CD4-positive, alpha-beta T cell treated with Interferon gamma for 1 hour (primary cell): ENCODE measurements at regions not wholly inside any gene's neighbourhood (a gene's known extent, or its start where the extent isn't known, plus 50 kb on each side); places are given as distances from the start of the nearest gene placed in this dataset.

Experiments used
- DNase-seq: peaks from one replicate; pipeline ENCODE4 v3.0.0-alpha.2; 2020

DNA sequence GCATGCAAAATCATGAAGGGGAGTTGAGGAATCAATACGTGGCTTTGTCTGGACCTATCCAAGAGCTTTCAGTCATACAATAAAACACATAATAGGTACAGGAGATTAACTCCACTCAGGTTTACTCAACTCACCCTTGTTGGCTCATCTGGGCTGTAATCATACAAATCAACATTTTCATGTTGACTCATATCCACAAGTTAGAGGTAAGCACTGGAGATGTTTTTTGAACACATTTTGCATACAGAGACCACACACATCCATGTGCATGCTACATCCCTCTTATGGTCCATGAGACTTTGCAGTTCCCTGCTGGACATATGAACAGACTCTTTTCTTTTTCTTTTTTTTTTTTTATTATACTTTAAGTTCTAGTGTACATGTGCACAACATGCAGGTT, 336.9 kb upstream of the PIK3C3 start:
- DNase-seq: no peak

DNA sequence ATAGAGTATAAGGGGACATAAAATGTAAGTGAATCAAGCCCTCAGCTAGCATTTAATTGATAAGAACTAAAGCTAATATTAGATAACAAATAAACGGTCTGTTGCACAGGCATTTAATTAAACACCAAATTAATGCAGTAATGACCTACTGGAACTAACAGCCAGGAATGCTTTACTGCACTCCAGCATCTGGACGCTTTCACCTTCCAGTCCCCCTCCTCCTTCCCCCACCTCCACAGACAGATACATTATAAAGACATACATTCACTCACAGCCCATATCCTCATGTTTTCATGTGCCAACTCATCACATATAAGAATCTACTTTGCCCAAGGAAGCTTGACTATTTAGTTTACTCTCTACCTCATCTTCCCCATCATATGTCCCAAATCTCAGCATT, 337.4 kb upstream of the PIK3C3 start:
- no peak for DNase-seq

- no peak for DNase-seq
Observed at GRCh38 chr18:41613003-41613609, 341.9 kb upstream of the PIK3C3 start.

- no peak for DNase-seq
Observed at GRCh38 chr18:41604964-41605363, 350.1 kb upstream of the PIK3C3 start.

GRCh38 chr18:41602034-41602433, 353.0 kb upstream of the PIK3C3 start:
- DNase-seq: no peak

GRCh38 chr18:41600693-41601391, 354.2 kb upstream of the PIK3C3 start:
- DNase-seq: no peak

GRCh38 chr18:41599466-41599865, 355.6 kb upstream of the PIK3C3 start:
- no peak for DNase-seq

DNA sequence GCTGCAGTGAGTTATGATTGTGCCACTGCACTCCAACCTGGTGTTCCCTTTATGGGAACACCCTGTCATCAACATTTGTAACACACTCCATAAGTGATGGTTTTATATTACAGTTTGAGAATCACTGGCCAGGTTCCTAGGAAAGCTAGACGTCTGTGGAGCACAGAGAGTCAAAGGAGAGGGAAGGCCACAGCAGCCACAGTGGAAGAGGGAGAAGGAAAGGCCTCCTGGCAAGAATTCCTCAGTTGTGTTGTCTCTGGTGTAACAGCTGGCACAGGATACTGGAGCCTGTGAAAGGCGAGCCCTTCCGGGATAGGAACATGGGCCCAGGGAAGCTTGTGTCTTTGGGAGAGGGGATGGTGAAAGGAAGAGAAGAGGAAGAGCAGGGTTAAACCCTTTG, 360.5 kb upstream of the PIK3C3 start:
- DNase-seq: no peak

GRCh38 chr18:41593171-41593675, 361.8 kb upstream of the PIK3C3 start:
- DNase-seq: no peak

DNA sequence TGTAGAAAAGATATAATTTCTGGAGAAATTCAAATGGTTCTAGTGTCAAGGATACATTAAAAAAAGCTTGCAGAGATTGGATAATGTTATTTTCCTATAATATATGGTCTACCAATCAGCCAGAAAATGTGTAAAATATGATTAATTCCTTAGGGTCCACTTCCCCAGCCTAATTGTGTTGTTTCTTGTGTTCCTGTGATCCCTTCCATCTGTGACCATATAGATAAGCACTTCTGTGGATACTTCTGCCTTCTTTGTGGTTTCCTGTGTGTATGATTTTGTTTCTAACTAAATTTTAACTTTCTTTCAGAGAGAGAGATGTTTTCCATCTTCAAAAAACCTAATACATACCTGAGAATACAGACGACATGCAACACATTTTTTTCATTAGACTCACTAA, 367.1 kb upstream of the PIK3C3 start:
- DNase-seq: no peak

DNA sequence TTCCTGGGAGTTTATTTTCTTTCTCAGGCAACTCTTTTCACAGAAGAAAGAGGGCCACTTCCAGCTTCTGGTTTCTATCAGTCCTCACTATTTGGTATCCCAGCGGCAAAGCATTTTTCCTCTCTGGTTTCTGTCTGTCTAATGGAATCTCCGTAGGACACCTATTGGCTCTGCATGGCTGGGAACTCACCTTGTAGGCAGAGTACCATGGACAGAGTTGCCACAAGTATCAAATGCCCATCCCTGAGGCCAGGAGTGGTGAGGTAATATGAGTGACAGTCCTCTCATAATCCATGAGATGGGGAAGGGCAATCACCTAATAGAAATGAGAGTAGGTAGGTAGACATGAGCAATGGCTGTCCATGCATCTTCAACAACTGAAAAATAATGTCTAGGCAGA, 369.5 kb upstream of the PIK3C3 start:
- DNase-seq: no peak

DNA sequence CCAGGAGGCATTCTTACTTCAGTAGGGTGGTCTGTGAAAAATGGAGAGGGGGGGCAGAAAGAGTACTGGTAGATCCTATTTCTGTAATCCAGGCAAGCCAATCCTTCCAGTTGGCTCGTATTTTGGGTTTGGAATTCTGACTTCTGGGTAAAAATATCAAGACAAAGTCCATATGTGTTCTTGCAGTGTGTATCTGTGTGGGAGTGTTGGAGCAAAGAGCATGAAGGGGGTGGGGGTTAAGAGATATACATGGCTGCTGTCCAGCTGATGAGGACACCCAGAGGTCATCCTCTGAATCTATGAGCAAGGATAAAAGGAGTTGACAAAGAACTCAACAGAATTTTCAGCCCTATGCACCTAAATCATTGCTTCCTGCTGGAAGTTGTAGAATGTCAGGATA, 375.8 kb upstream of the PIK3C3 start:
- DNase-seq: no peak

DNA sequence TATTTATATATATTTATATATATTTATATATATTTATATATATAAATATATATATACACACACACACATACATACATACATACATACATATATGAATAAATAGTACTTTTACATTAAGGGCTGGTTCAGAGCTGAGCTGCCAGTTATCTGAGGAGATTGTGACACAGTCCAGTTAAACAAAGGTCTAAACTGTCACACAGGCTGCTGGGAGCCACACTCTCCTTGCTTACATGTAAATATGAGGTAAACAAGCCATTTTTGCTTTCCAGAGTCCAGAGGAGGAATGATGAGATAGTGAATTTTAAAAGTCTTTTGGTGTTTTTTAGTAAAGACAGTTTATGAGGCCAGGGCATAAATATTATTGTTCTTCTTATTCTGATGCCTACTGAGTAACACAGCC, 377.5 kb upstream of the PIK3C3 start:
- no peak for DNase-seq

- DNase-seq: no peak
Observed at GRCh38 chr18:41576643-41577042, 378.4 kb upstream of the PIK3C3 start.

DNA sequence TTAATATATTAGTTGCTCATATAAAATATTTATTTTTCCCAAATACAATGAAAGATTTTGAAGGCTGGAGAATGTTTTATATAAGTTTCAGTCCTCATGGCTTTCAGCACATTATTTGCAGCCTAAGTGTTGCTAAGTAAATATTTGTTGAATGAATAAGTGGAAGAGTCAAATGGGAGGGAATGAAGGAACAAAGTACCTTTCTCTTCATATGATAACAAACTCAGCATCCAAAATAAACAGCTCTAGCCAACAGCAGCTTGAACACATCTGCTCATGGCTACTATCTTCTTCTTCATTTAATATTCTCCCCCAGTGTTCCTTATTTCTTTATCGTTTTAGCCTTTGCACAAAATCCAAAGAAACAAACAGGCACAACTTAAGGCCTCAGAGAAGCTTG, 385.2 kb upstream of the PIK3C3 start:
- DNase-seq: no peak

DNA sequence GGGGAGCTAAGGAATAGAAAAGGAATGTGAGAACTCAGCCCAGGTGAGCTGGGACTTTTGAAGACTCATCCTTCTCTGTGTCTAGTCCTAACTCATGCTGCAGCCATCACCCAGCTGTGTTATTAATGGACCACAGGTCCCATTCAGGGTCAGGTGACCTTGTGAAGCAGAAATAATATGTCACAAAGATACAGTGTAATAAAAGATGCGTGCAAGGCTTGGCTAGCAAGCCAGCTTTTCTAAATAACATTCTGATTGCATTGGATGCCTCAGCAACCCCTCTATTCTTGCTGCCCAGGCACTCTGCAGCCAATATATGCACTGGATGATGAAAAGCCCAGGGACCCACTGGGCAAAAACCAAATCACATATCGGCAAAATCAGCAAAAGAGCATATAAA, 393.1 kb upstream of the PIK3C3 start:
- no peak for DNase-seq

- DNase-seq: no peak
Observed at GRCh38 chr18:41558715-41559114, 396.3 kb upstream of the PIK3C3 start.

GRCh38 chr18:41553716-41554115, 401.3 kb upstream of the PIK3C3 start:
- DNase-seq: no peak

DNA sequence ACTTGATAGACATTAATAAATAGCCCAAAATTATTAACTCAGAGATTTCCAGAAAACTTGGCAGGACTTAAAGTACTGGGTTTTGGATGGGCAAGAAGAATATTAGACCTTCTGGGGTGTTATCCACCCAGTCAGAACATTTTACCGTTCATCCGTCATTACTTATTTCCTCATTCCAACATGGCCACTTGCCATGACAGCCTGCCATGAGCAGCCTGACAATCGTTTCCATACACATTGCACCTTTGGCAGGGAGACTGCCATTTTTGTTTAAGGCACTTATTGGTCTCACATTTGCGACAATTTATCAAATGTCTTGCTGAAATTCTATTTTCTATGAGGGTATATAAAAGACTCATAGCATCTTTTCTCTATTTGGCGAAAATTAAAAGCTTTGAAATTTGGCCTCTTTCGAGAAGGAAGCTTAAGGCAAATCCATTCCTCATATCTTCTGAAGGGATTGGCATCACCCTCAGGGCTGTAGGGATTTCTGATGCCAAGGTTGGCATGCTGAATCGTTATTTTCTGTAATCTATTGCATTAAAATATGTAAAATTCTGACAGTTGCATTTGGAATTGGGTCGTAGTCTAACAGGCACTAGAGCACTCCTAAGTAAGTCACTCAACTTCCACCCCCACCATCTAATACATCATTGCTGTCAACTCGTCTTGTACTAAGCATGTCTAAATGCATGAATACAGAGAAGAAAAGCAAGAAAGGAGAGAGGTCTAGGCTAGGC, 406.3 kb upstream of the PIK3C3 start:
- DNase-seq: no peak

- DNase-seq: no peak
Observed at GRCh38 chr18:41545091-41545888, 409.7 kb upstream of the PIK3C3 start.

DNA sequence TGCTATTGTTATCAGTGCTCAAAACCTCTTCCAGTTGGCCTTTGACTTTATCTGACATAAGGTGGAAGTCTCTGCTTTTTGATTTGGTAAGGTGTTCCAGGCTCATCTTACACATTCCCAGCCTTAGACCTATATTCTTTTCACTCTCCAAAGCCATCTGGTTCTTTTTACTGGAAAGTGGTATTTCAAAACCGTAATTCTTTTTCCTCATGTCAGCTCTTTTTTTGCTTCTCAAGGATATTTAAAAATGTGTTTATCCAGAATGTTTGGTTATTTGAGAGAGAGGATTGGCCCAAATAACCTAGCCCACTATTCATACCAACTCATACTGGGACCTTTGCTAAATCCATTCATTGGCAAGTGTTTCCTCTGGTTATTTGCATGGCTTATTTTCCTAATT, 411.2 kb upstream of the PIK3C3 start:
- DNase-seq: no peak

GRCh38 chr18:41540237-41540871, 414.7 kb upstream of the PIK3C3 start:
- DNase-seq: no peak

GRCh38 chr18:41538751-41539150, 416.3 kb upstream of the PIK3C3 start:
- no peak for DNase-seq
